ENCODE measurements at regions not wholly inside any gene's neighbourhood (a gene's known extent, or its start where the extent isn't known, plus 50 kb on each side); places are given as distances from the start of the nearest gene placed in this dataset.
"Not testable (repeated sequence)": the region's sequence is repeated elsewhere in the genome, so short reads cannot be mapped to it uniquely, and the experiment has no call there.

GRCh38 chr11:23611726-23612125 lies 751.5 kb upstream of the CCDC179 start:
- DNase-seq: no peak
- WGBS, 5 donors: 83 to 92% (median 85%) methylated on average over 3 of the region's 3 CpGs
- no peak for TF ChIP-seq CTCF (IDR thresholded peaks at IDR 0.05)
- no peak for TF ChIP-seq POLR2A (IDR thresholded peaks at IDR 0.05)
- no peak for TF ChIP-seq EP300 (IDR thresholded peaks at IDR 0.05)
- TF ChIP-seq POLR2AphosphoS5 (IDR thresholded peaks at IDR 0.05): no peak
- intact Hi-C loops (cut with DNase I; ENCODE audit: low total_unique reads): no loop called here
- Histone ChIP-seq H3K27me3 (no peaks in the 10 kb centered on the region), H3K4me3 (no peak overlapping the region), H3K36me3 (no peaks in the 10 kb centered on the region), H3K9me3 (no peaks in the 10 kb centered on the region), H3K4me1 (no peaks in the 10 kb centered on the region), H3K27ac (no peak overlapping the region)

- no peak for TF ChIP-seq POLR2A (IDR thresholded peaks at IDR 0.05)
- TF ChIP-seq CTCF (IDR thresholded peaks at IDR 0.05): no peak
- TF ChIP-seq POLR2AphosphoS5 (IDR thresholded peaks at IDR 0.05): no peak
- TF ChIP-seq EP300 (IDR thresholded peaks at IDR 0.05): no peak
- Histone ChIP-seq H3K9me3 (no peaks in the 10 kb centered on the region), H3K4me3 (no peak overlapping the region), H3K4me1 (no peaks in the 10 kb centered on the region), H3K27ac (no peak overlapping the region), H3K36me3 (no peaks in the 10 kb centered on the region), H3K27me3 (no peaks in the 10 kb centered on the region)
- no peak for DNase-seq
- intact Hi-C loops (cut with DNase I; ENCODE audit: low total_unique reads): no loop called here
Measured at GRCh38 chr11:23620617-23621016, 760.3 kb upstream of the CCDC179 start.

GRCh38 chr11:23632293-23632692 lies 772.0 kb upstream of the CCDC179 start:
- no peak overlapping the region for H3K4me3 ChIP-seq
- TF ChIP-seq EP300 (IDR thresholded peaks at IDR 0.05) (no peak), POLR2AphosphoS5 (IDR thresholded peaks at IDR 0.05) (no peak), CTCF (IDR thresholded peaks at IDR 0.05) (no peak), POLR2A (IDR thresholded peaks at IDR 0.05) (no peak)
- no peaks in the 10 kb centered on the region for H3K4me1 ChIP-seq
- DNase-seq: no peak
- 69 to 98% (median 96%) methylated on average over 2 of the region's 2 CpGs for WGBS, 5 donors
- H3K27ac ChIP-seq: no peak overlapping the region
- no peaks in the 10 kb centered on the region for H3K36me3 ChIP-seq
- intact Hi-C loops (cut with DNase I; ENCODE audit: low total_unique reads): no loop called here
- peaks cover 0 to 7% (median 6%) of the 10 kb centered on the region in 4 donors for H3K9me3 ChIP-seq
- H3K27me3 ChIP-seq: no peaks in the 10 kb centered on the region

- no peaks in the 10 kb centered on the region for H3K36me3 ChIP-seq
- no peak for TF ChIP-seq EP300 (IDR thresholded peaks at IDR 0.05)
- no peak for TF ChIP-seq CTCF (IDR thresholded peaks at IDR 0.05)
- TF ChIP-seq POLR2AphosphoS5 (IDR thresholded peaks at IDR 0.05): no peak
- no peak for TF ChIP-seq POLR2A (IDR thresholded peaks at IDR 0.05)
- H3K27me3 ChIP-seq: no peaks in the 10 kb centered on the region
- no peak overlapping the region for H3K27ac ChIP-seq
- intact Hi-C loops (cut with DNase I; ENCODE audit: low total_unique reads): no loop called here
- H3K9me3 ChIP-seq: no peaks in the 10 kb centered on the region
- DNase-seq: no peak
- no peaks in the 10 kb centered on the region for H3K4me1 ChIP-seq
- no peak overlapping the region for H3K4me3 ChIP-seq
- WGBS, 5 donors: 62 to 86% (median 81%) methylated on average over 1 of the region's 1 CpG
Measured at GRCh38 chr11:23644443-23644842, 784.2 kb upstream of the CCDC179 start.

- H3K27ac ChIP-seq; H3K4me1 ChIP-seq; intact Hi-C loops (cut with DNase I; ENCODE audit: low total_unique reads); H3K4me3 ChIP-seq; H3K9me3 ChIP-seq; H3K36me3 ChIP-seq; DNase-seq; H3K27me3 ChIP-seq: not testable (repeated sequence)
- 92 to 97% (median 93%) methylated on average over 20 of the region's 20 CpGs for WGBS, 5 donors
Measured at GRCh38 chr11:23652336-23652735, 792.1 kb upstream of the CCDC179 start.

Measured in stomach (tissue), 8 donors.